IPS DF 6.9 (cell line): ENCODE measurements at regions not wholly inside any gene's neighbourhood (a gene's known extent, or its start where the extent isn't known, plus 50 kb on each side); places are given as distances from the start of the nearest gene placed in this dataset.

Experiments
- DNase-seq: peaks from one replicate; pipeline ENCODE4 v3.0.0-alpha.2; 2013; ENCODE audit warnings: low read depth, low spot score
- H3K27ac ChIP-seq: one replicate; pipeline ENCODE4 v1.5.1; 2013; ENCODE audit warnings: low read length, control low read depth
- H3K27me3 ChIP-seq: 2 replicates; pipeline ENCODE4 v1.6.1; 2013; ENCODE audit warnings: mild to moderate bottlenecking, low read length; ENCODE audit not compliant: control insufficient read depth, insufficient read depth
- H3K36me3 ChIP-seq: 2 replicates; pipeline ENCODE4 v1.6.1; 2013; ENCODE audit warnings: low read length; ENCODE audit not compliant: control insufficient read depth, insufficient read depth
- H3K4me1 ChIP-seq: 2 replicates; pipeline ENCODE4 v1.6.1; 2013; ENCODE audit warnings: low read length; ENCODE audit not compliant: control insufficient read depth, insufficient read depth
- H3K4me3 ChIP-seq: 2 replicates; pipeline ENCODE4 v1.5.1; 2013; ENCODE audit warnings: mild to moderate bottlenecking, low read length
- H3K9me3 ChIP-seq: 2 replicates; pipeline ENCODE4 v1.6.1; 2013; ENCODE audit warnings: low read length, inconsistent platforms; ENCODE audit not compliant: control insufficient read depth, insufficient read depth
- WGBS: extraction: QIAGEN DNeasy Blood & Tissue Kit; methylation state at CpG from one replicate; pipeline ENCODE4 v1.1.7; 2013; ENCODE audit warnings: mixed read lengths, missing lambda C conversion rate; ENCODE audit not compliant: insufficient read length, insufficient coverage; 5-methylcytosine and 5-hydroxymethylcytosine counted together

GRCh38 chr2:224213396-224213795 lies 174.3 kb upstream of the SERPINE2 start:
- no peaks in the 10 kb centered on the region for H3K9me3 ChIP-seq
- WGBS, result no CpG with 5 or more reads among the region's 4 CpGs
- no peak overlapping the region for H3K27ac ChIP-seq
- DNase-seq, result no peak
- no peak overlapping the region for H3K4me3 ChIP-seq
- H3K4me1 ChIP-seq, result no peaks in the 10 kb centered on the region; the same call in 1 of the 2 replicates
- H3K36me3 ChIP-seq, result no peaks in the 10 kb centered on the region
- no peaks in the 10 kb centered on the region for H3K27me3 ChIP-seq

GRCh38 chr2:224211791-224212190 lies 172.7 kb upstream of the SERPINE2 start:
- no CpG with 5 or more reads among the region's 4 CpGs for WGBS
- Histone ChIP-seq H3K27ac (no peak overlapping the region), H3K36me3 (no peaks in the 10 kb centered on the region), H3K4me1 (no peaks in the 10 kb centered on the region; the same call in 1 of the 2 replicates), H3K27me3 (no peaks in the 10 kb centered on the region), H3K9me3 (no peaks in the 10 kb centered on the region), H3K4me3 (no peak overlapping the region)
- DNase-seq, result no peak

- no peaks in the 10 kb centered on the region for H3K36me3 ChIP-seq
- H3K27me3 ChIP-seq, result no peaks in the 10 kb centered on the region
- H3K4me1 ChIP-seq, result no peaks in the 10 kb centered on the region
- no peak overlapping the region for H3K27ac ChIP-seq
- H3K9me3 ChIP-seq, result no peaks in the 10 kb centered on the region
- no peak for DNase-seq
- H3K4me3 ChIP-seq, result no peak overlapping the region
Measured at GRCh38 chr2:224211181-224211480, 172.0 kb upstream of the SERPINE2 start.

GRCh38 chr2:224210286-224211180 lies 171.4 kb upstream of the SERPINE2 start:
- WGBS, result no CpG with 5 or more reads among the region's 6 CpGs
- H3K27me3 ChIP-seq, result no peaks in the 10 kb centered on the region
- no peak for DNase-seq
- no peaks in the 10 kb centered on the region for H3K4me1 ChIP-seq
- H3K27ac ChIP-seq, result no peak overlapping the region
- H3K36me3 ChIP-seq, result no peaks in the 10 kb centered on the region
- H3K4me3 ChIP-seq, result no peak overlapping the region
- H3K9me3 ChIP-seq, result no peaks in the 10 kb centered on the region

- no peak for DNase-seq
- H3K27ac ChIP-seq, result no peak overlapping the region
- H3K4me1 ChIP-seq, result no peaks in the 10 kb centered on the region
- no CpG with 5 or more reads among the region's 9 CpGs for WGBS
- no peaks in the 10 kb centered on the region for H3K36me3 ChIP-seq
- no peaks in the 10 kb centered on the region for H3K27me3 ChIP-seq
- no peaks in the 10 kb centered on the region for H3K9me3 ChIP-seq
- H3K4me3 ChIP-seq, result no peak overlapping the region
Measured at GRCh38 chr2:224209555-224210285, 170.6 kb upstream of the SERPINE2 start.

GRCh38 chr2:224208443-224208842 lies 169.4 kb upstream of the SERPINE2 start:
- H3K36me3 ChIP-seq, result no peaks in the 10 kb centered on the region
- no peaks in the 10 kb centered on the region for H3K9me3 ChIP-seq
- no peak overlapping the region for H3K4me3 ChIP-seq
- H3K27ac ChIP-seq, result no peak overlapping the region
- H3K4me1 ChIP-seq, result no peaks in the 10 kb centered on the region
- WGBS, result no CpG with 5 or more reads among the region's 1 CpG
- no peaks in the 10 kb centered on the region for H3K27me3 ChIP-seq
- DNase-seq, result no peak

GRCh38 chr2:224208007-224208406 lies 168.9 kb upstream of the SERPINE2 start:
- no peak for DNase-seq
- WGBS, result no CpG with 5 or more reads among the region's 3 CpGs
- H3K27me3 ChIP-seq, result no peaks in the 10 kb centered on the region
- no peak overlapping the region for H3K4me3 ChIP-seq
- no peaks in the 10 kb centered on the region for H3K9me3 ChIP-seq
- no peaks in the 10 kb centered on the region for H3K4me1 ChIP-seq
- H3K27ac ChIP-seq, result no peak overlapping the region
- no peaks in the 10 kb centered on the region for H3K36me3 ChIP-seq

- DNase-seq, result no peak
- no peak overlapping the region for H3K27ac ChIP-seq
- H3K4me1 ChIP-seq, result no peaks in the 10 kb centered on the region
- no peaks in the 10 kb centered on the region for H3K27me3 ChIP-seq
- H3K9me3 ChIP-seq, result no peaks in the 10 kb centered on the region
- WGBS, result no CpG with 5 or more reads among the region's 3 CpGs
- H3K4me3 ChIP-seq, result no peak overlapping the region
- H3K36me3 ChIP-seq, result no peaks in the 10 kb centered on the region
Measured at GRCh38 chr2:224206816-224207215, 167.7 kb upstream of the SERPINE2 start.

GRCh38 chr2:224202281-224202865 lies 163.3 kb upstream of the SERPINE2 start:
- WGBS, result no CpG with 5 or more reads among the region's 6 CpGs

GRCh38 chr2:224198436-224198835 lies 159.3 kb upstream of the SERPINE2 start:
- H3K27ac ChIP-seq, result no peak overlapping the region
- DNase-seq, result no peak
- no peaks in the 10 kb centered on the region for H3K9me3 ChIP-seq
- no peaks in the 10 kb centered on the region for H3K27me3 ChIP-seq
- WGBS, result no CpG with 5 or more reads among the region's 5 CpGs
- H3K4me1 ChIP-seq, result no peaks in the 10 kb centered on the region
- H3K36me3 ChIP-seq, result no peaks in the 10 kb centered on the region
- H3K4me3 ChIP-seq, result no peak overlapping the region

More at GRCh38 chr2:224202281-224202865, 163.3 kb upstream of the SERPINE2 start:
- Histone ChIP-seq H3K27me3 (no peaks in the 10 kb centered on the region), H3K27ac (no peak overlapping the region), H3K4me3 (no peak overlapping the region), H3K36me3 (no peaks in the 10 kb centered on the region), H3K4me1 (no peaks in the 10 kb centered on the region), H3K9me3 (no peaks in the 10 kb centered on the region)
- DNase-seq, result no peak
